GM19463 (cell line): ENCODE measurements at regions not wholly inside any gene's neighbourhood (a gene's known extent, or its start where the extent isn't known, plus 50 kb on each side); places are given as distances from the start of the nearest gene placed in this dataset.

Experiments
- ATAC-seq: cut with Tn5 transposase; IDR thresholded peaks from one replicate; pipeline ENCODE4 v1.9.1; 2021; ENCODE audit warnings: mild to moderate bottlenecking, moderate library complexity; ENCODE audit not compliant: unreplicated experiment

DNA sequence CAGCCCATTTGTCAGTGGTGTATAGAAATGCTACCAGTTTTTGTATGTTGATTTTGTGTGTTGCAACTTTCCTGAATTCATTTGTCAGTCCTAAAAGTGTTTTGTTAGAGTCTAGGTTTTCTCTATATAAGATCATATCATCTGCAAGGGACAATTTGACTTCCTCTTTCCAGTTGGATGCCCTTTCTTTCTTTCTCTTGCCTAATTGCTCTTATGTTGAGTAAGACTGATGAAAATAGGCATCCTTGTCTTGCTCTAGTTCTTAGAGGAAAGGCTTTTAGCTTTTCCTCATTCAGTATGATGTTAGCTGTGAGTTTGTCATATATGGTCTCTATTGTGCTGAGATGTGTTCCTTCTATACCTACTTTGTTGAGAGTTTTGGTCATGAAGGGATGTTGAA, 161.7 kb upstream of the TPK1 start:
- no peak for ATAC-seq

DNA sequence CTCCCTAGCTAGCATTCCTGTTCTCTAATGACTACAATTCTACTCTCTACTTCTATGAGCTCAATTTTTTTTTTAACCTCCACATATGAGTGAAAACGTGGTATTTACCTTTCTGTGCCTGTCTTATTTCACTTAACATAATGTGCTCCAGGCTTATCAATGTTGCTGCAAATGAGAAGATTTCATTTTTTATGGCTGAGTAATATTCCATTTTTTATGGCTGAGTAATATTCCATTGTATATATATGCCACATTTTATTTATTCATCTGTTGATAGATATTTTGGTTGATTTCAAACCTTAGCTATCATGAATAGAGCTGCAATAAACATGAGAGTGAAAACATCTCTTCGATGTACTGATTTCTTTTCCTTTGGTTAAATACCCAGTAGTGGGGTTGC, 159.6 kb upstream of the TPK1 start:
- no peak for ATAC-seq

DNA sequence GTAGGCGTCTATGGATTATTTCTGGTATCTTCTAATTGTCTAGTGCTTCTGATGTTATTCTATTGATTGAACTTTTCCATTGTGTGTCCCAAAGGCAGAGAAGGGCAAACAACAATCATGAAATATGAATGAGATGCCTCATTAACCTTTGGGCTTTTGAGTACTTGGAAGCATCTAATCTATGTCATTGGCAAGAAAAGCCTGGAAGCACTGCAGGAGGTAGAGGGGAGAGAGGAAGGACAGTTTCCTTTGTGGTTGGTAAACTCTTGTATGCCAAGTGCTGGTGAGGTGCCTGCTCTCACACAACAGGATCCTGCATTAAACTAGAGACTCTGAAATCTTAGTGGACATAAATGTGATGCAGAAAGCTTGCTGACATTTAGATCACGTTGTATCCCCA, 155.2 kb upstream of the TPK1 start:
- ATAC-seq: no peak

DNA sequence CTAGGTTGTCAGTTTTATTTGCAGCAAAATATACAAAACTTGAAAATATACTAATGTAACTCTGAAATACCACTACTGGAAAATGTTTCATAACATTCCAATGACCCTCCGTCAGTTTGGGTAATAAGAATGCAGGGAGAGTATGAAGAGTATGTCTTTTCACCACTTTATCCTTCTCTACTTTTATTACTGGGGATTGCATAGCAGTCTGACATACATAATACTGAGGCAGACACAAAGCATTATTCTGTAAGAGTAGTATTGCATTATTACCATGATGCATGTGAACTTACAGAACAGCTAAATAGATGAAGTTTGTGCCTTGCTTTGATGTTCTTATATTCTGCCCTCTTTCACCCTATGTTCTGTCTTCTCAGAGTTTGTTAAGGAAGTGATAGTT, 151.8 kb upstream of the TPK1 start:
- no peak for ATAC-seq

DNA sequence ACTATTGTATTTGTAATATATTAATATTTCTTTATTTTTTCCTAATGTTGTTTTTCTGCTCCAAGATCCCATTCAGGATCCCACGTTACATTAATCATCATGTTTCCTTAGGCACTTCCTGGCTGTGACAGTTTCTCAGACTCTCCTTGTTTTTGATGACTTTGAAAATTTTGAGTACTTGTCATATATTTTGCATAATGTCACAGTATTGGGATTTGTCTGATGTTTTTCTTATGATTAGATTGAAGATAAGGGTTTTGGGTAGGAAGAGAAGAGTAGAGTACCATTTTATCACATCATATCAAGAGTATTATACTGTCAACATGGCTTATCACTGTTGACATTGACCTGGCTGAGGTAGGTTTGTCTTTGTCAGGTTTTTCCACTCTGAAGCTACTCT, 146.3 kb upstream of the TPK1 start:
- no peak for ATAC-seq

DNA sequence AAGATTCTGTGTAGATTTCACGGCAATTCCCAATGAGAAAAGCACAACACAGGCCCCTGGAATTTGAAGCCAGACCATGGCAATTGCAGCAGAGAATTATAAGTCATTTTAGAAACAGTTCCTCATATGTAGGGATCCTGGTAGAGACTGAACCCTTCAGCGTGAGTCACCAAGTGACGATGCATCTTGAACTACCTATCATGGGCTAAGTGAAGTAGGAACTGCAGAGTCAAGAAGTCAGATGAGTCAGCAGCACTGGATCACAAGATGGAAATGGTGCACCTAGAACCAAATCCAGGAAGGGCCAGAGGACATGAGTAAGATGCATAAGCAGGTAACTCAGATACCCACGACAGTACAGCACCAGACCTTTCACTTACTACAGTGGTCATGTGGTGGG, 140.0 kb upstream of the TPK1 start:
- no peak for ATAC-seq

DNA sequence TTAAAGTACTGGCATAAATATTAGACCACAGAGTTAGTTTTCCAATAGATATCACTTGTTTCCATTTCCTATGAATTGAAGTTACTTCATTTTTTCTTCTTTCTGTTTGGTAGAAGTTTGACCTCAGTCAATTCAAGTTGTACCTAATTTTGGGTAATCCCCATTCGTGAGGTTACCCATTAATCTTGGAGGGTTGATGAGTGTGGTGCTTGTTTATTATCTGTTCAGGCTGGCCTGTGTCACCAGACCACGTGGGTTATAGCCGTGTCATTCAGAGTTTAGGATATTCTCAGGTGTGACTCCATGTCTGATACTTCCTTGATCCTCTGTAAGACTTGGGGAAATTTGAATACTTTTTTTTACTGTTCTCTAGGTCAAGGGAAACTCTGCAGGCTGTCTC, 133.9 kb upstream of the TPK1 start:
- ATAC-seq: peak; percentile 67

DNA sequence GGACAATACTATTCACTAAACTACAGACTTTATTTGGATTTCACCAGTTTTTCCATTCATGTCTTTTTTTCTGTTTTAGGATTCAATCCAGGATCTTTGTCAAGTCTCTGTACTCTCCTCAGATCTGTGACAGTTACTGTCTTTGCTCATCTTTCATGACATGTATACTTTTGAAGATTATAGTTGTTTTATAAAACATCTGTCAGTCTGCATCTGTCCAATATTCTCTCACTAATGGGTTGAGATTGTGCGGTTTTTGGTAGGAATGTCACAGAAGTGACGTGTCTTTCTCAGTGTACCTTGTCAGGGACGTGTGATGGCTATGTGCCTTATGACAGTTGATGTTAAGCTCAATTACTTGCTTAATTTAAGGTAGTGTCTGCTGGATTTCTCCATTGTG, 124.9 kb upstream of the TPK1 start:
- ATAC-seq: no peak

DNA sequence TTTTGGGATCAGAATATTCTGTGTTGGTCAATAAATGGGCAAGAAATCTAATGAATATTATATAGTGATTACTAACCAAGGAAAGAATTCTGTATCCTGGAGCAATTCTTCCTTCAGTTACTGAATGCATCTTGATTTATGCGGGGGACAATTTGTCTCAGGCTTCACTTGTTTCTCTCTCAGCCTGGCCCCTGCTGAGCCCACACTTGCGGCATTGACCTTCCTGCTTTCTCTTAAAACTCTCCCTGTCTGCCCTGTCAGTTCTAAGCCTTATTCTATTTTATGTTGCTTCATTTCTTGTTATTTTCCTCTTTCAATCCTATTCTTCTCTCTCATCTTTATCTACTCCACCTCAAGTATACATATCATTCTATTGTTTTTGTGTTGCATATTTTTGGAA, 122.1 kb upstream of the TPK1 start:
- ATAC-seq: no peak

DNA sequence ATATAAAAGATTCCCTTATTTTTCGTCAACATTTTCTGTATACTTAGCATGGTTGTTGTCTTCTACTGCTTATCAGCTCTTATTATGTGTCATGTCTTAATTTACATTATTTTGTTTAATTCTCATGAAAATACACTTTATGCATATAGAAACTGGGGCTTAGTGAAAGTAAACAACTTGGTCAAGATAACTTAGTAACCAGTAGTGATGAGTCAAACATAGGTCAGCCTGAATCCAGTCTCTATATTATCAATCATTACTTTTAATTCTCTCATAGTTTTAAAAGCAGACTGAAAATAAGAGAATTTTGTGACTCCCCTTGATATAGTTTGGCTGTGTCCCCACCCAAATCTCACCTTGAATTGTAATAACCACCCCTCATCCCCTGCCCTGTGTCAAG, 119.6 kb upstream of the TPK1 start:
- no peak for ATAC-seq

DNA sequence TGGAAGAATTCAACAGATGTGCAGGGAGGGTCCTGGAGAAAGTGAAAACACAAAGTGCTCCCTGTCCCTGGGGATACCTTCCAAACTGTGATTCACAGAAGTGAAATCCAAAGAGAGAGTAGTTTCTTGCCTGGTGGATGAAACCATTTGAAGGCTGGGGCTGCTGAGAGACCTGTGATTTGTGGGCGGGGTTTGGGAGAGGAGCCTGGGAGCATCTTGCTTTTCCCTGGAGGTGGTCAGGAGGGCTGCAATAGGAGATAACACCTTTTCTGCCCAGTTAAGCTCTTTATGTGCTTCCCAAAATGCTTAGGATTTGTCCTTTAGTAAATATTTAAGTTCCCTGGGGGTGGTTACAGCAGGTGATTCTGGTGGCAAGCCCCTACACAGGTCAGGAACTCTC, 105.3 kb upstream of the TPK1 start:
- ATAC-seq: no peak

DNA sequence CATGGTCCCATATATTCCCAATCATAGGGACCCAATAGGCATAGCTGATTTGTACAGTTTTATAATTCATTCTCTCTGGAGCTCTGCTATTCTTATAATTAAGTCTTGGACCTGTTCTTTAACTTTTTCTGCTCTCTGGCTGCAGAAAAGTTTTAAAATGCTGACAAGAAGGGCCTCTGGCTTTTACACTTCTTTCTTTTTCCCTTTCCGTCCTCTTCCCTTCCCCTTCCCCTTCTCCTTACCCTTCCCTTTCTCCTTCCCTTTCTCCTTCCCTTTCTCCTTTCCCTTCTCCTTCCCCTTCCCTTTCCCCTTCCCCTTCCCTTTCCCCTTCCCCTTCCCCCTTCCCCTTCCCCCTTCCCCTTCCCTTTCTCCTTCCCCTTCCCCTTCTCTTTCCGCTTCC, 101.3 kb upstream of the TPK1 start:
- ATAC-seq: no peak

DNA sequence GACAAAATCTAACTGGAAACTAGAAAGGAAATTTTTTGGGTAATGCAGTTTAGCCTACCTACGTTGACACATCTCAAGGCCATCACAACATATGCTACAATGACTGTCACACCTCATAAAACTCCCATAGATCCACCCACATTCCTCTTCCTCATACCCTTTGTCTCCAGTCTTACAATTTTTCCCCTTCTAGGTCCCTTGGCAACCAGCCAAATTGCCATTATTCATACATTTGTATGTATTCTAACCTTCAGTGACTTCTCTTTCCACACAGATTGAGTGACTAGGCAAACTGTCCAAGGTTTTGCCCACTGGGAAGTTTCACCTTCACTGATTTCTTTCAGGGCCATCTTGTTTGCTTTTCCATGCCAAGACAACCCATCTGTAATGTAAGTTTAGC, 100.5 kb upstream of the TPK1 start:
- no peak for ATAC-seq

DNA sequence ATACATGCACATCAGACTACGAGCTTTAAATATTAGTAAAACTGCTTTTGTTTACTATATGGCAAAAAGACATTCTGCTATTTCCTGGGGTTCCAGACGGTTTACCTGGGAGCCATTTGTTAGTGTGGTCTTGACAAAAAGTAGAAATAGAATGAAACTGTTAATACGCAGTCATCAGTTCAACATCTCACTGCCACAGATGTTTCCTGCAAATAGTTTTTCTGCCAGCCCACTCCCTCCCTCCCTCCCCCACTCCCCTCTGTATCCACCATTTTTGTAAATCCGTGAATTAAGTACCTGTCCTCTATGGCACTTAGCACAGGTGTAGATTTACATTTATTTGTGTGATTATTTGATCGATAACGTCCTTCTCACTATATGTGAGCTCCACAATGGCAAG, 74.6 kb upstream of the TPK1 start:
- no peak for ATAC-seq

DNA sequence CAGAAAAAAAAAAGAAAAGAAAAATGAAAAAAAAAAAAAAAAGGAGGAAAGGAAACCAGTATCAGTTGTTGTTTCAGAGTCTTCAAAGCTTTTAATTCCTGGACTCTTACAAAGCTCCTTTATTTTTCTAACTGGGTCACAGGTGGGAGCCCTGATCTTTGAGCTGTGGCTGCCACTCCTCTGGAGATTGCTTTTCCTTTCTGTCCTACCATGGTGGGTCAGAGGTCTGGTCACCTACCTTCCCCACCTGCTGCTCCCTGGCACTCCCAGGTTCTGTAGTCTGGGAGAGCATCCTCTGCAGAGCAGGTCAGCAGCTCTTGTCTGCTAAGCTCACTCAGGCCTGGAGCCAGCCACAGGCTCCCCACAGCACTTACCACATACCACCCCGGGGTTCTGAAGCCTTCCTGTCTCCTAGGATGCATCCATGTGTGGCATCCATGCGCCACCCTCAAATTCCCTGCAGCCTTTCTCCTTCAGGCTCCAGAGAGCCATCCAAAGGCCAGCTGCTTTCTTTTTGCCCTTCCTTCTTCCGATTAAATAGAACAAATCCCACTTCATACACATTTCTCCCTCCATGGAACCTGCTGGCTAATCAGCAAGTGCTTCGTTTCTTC, 73.2 kb upstream of the TPK1 start:
- ATAC-seq: no peak

DNA sequence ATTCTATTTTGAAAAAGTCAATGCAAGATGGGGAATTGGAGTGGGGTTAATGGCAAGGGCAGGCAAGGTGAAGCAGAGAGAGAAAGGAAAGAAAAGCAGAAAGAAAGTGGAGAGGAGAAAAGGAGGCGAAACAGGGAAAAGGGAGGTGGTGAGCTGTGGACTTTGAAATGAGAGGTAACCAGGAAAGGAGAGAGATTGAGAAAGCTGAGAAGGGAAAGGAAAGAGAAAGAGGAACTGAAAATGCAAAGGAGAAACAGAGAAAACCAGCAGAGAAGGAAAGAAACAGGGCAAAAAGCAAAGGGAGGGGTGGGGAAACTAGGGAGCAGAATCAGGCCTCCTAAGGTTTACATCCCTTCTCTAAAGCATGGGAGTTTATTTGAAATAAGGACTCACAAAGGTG, 72.5 kb upstream of the TPK1 start:
- peak; percentile 30 for ATAC-seq

DNA sequence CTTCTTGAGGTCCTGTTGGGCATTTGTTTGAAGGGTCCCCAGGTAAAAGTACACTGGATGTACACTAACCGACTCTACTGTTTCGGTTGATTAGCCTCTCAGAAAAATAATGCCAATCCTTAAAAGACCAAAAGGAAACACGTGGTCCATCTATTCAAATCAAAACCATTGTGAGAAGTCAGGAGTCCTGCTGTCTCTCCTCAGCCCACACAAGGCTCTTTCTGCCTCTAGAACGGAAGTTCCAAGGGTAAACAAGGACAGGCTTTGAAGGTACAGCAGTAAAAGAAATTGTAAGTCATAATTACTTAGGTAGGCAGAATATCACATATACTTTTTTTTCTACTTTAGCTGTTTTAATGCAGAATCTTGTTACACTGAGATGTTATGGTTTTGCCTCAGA, 71.7 kb upstream of the TPK1 start:
- ATAC-seq: peak; percentile 75

DNA sequence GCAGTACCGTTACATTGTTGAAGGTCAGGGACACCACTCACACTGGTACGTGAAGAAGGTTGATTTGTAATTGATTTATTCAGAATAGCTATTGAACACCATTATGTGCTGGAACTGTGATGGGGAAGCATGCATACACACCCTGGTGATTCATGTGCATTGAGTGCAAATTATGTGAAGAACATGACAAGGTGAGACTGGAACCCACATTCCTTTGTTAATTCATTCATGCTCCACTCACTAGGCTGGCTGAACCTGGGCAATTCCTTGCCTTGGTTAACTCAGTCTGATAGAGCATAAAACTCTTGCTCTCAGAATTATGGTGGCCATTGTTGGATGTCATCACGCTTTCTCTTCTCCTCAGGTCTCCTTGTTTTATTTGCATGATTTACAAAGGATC, 67.3 kb upstream of the TPK1 start:
- ATAC-seq: no peak

DNA sequence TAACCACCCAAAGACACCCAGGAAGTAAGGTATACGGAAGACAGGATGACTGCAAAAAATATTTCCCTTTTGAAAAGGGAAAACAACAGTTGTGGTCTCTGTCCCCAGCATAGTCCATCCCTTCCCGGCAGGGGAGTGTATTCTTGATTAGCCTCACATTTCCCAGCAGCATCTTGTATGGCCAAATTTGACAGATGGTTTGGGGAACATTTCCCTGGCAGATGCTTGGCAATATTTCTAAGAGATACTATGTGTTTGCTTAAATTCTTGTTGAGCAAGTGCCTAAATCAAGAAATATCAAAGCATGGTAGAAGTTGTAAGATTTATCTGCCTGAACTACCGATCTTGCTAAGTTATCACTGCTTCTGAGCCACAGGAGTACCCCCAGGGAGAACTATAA, 56.9 kb upstream of the TPK1 start:
- ATAC-seq: no peak
